CD14-positive monocyte (primary cell): ENCODE measurements at regions not wholly inside any gene's neighbourhood (a gene's known extent, or its start where the extent isn't known, plus 50 kb on each side); places are given as distances from the start of the nearest gene placed in this dataset.
"Not testable (repeated sequence)": the region's sequence is repeated elsewhere in the genome, so short reads cannot be mapped to it uniquely, and the experiment has no call there.

Experiments used
- DNase-seq, 3 donors: peaks; one replicate each; pipeline ENCODE4 v3.0.0-alpha.2; 2011 to 2022
- H2AFZ ChIP-seq: 2 replicates; pipeline ENCODE4 v1.6.0; 2012; ENCODE audit warnings: mild to moderate bottlenecking, low read depth, low read length, inconsistent platforms; ENCODE audit not compliant: insufficient read depth, poor library complexity, severe bottlenecking
- H3K27ac ChIP-seq, 2 donors: 1 replicate in 1 of 2; 2 replicates in 1 of 2; pipeline ENCODE4 v1.5.1; 2012 to 2013; ENCODE audit warnings: low read length in 2 of 2, control low read depth in 1 of 2, inconsistent platforms in 1 of 2, low read depth in 1 of 2, mild to moderate bottlenecking in 1 of 2
- H3K27me3 ChIP-seq, 2 donors: one replicate each; pipeline versions ENCODE4 v1.6.0 to v1.6.1; 2011 to 2013; ENCODE audit warnings: low read length in 2 of 2; ENCODE audit not compliant: control insufficient read depth in 2 of 2, insufficient read depth in 2 of 2
- H3K36me3 ChIP-seq, 2 donors: replicated peaks in 1 of 2; 1 replicate in 1 of 2; 2 replicates in 1 of 2; pipeline versions ENCODE4 v1.5.1 to v1.6.1; 2012 to 2013; ENCODE audit warnings: low read length in 2 of 2, control low read depth in 1 of 2, inconsistent platforms in 1 of 2, mild to moderate bottlenecking in 1 of 2; ENCODE audit not compliant: insufficient read depth in 2 of 2, control insufficient read depth in 1 of 2
- H3K4me1 ChIP-seq, 2 donors: 1 replicate in 1 of 2; 2 replicates in 1 of 2; pipeline versions ENCODE4 v1.5.1 to v1.6.1; 2012 to 2013; ENCODE audit warnings: low read length in 2 of 2, control low read depth in 1 of 2, inconsistent platforms in 1 of 2, mild to moderate bottlenecking in 1 of 2, moderate library complexity in 1 of 2; ENCODE audit not compliant: insufficient read depth in 2 of 2, control insufficient read depth in 1 of 2
- H3K4me2 ChIP-seq: replicated peaks from 2 replicates; pipeline ENCODE3; 2012; ENCODE audit warnings: low read length, moderate library complexity, mild to moderate bottlenecking; ENCODE audit not compliant: poor library complexity, severe bottlenecking; ENCODE audit errors: extremely low read depth
- H3K4me3 ChIP-seq, 3 experiments: fragments of 200-600 bp in 1 of 3; sonication (generic) in 1 of 3; replicated peaks in 1 of 3; 1 replicate in 2 of 3; 2 replicates in 1 of 3; pipeline ENCODE4 v1.5.1; 2011 to 2013; ENCODE audit warnings: low read length in 3 of 3, mild to moderate bottlenecking in 3 of 3, control low read depth in 2 of 3, low read depth in 2 of 3, inconsistent platforms in 1 of 3, moderate library complexity in 1 of 3
- H3K79me2 ChIP-seq: 2 replicates; pipeline ENCODE4 v1.6.0; 2012; ENCODE audit warnings: mild to moderate bottlenecking, control low read depth, inconsistent platforms, low read length, moderate library complexity; ENCODE audit not compliant: insufficient read depth
- H3K9ac ChIP-seq: 2 replicates; pipeline ENCODE4 v1.6.0; 2017; ENCODE audit warnings: low read length, mild to moderate bottlenecking; ENCODE audit not compliant: insufficient read depth, poor library complexity, severe bottlenecking
- H3K9me3 ChIP-seq, 2 donors: replicated peaks in 1 of 2; 1 replicate in 1 of 2; 2 replicates in 1 of 2; pipeline versions ENCODE4 v1.5.1 to v1.6.1; 2012 to 2013; ENCODE audit warnings: low read length in 2 of 2, control low read depth in 1 of 2; ENCODE audit not compliant: control insufficient read depth in 1 of 2, insufficient read depth in 1 of 2
- H4K20me1 ChIP-seq: 2 replicates; pipeline ENCODE4 v1.6.0; 2012; ENCODE audit warnings: mild to moderate bottlenecking, low read length, control low read depth, moderate library complexity; ENCODE audit not compliant: insufficient read depth
- H3K27ac Mint-ChIP-seq, 7 donors: one replicate each; pipeline ENCODE4 v1.8.0; 2020; ENCODE audit warnings: mild to moderate bottlenecking in 7 of 7, mixed read lengths in 7 of 7, moderate library complexity in 6 of 7, inconsistent platforms in 2 of 7
- H3K27me3 Mint-ChIP-seq, 3 donors: one replicate each; pipeline ENCODE4 v1.8.0; 2021 to 2022; ENCODE audit warnings: low read depth in 3 of 3, mild to moderate bottlenecking in 3 of 3, mixed read lengths in 3 of 3, moderate library complexity in 3 of 3, inconsistent platforms in 1 of 3
- H3K36me3 Mint-ChIP-seq, 2 donors: one replicate each; pipeline ENCODE4 v1.8.0; 2020; ENCODE audit warnings: mixed read lengths in 2 of 2, inconsistent platforms in 1 of 2, mild to moderate bottlenecking in 1 of 2
- H3K4me1 Mint-ChIP-seq: one replicate; pipeline ENCODE4 v1.8.0; 2020; ENCODE audit warnings: mild to moderate bottlenecking, mixed read lengths
- H3K4me3 Mint-ChIP-seq, 2 donors: one replicate each; pipeline ENCODE4 v1.8.0; 2020; ENCODE audit warnings: mild to moderate bottlenecking in 2 of 2, mixed read lengths in 2 of 2, moderate library complexity in 1 of 2
- H3K9me3 Mint-ChIP-seq, 7 donors: one replicate each; pipeline ENCODE4 v1.8.0; 2020 to 2022; ENCODE audit warnings: mixed read lengths in 7 of 7, mild to moderate bottlenecking in 6 of 7, moderate library complexity in 6 of 7, inconsistent platforms in 2 of 7
- CTCF ChIP-seq: fragments of 200-600 bp; IDR thresholded peaks from one replicate; pipeline ENCODE4 v1.8.0; 2022; ENCODE audit warnings: antibody characterized with exemption, mild to moderate bottlenecking
- WGBS: methylation state at CpG from one replicate; pipeline ENCODE4 v1.1.5; 2013; ENCODE audit warnings: missing lambda C conversion rate; ENCODE audit not compliant: insufficient coverage; 5-methylcytosine and 5-hydroxymethylcytosine counted together
- intact Hi-C, 2 donors: fragments of 100-400 bp; cut with micrococcal nuclease; formaldehyde crosslinking; loops; one replicate each; pipeline versions ENCODE4 v1.15.0 to v1.15.1; 2023

GRCh38 chr12:78376257-78376656 is 488.3 kb upstream of the SYT1 start:
- H3K4me1 ChIP-seq = no peaks in the 10 kb centered on the region
- no peak overlapping the region for H3K27ac Mint-ChIP-seq
- H3K4me3 Mint-ChIP-seq = no peak overlapping the region

GRCh38 chr12:78379065-78379464 is 485.5 kb upstream of the SYT1 start:
- H3K36me3 ChIP-seq, H3K27me3 Mint-ChIP-seq, H2AFZ ChIP-seq, H3K4me3 Mint-ChIP-seq, H3K4me1 Mint-ChIP-seq, DNase-seq, H3K9ac ChIP-seq, H3K4me3 ChIP-seq, H4K20me1 ChIP-seq, H3K27me3 ChIP-seq, H3K27ac ChIP-seq, intact Hi-C loops, H3K27ac Mint-ChIP-seq, H3K79me2 ChIP-seq, H3K4me2 ChIP-seq, H3K4me1 ChIP-seq, H3K36me3 Mint-ChIP-seq: not testable (repeated sequence)
- H3K9me3 ChIP-seq = peaks cover 8 to 12% of the 10 kb centered on the region in 2 donors
- WGBS = 100% methylated on average over 1 of the region's 2 CpGs
- H3K9me3 Mint-ChIP-seq = peaks cover 5 to 21% (median 11%) of the 10 kb centered on the region in 7 donors

More at GRCh38 chr12:78376257-78376656, 488.3 kb upstream of the SYT1 start:
- no peak overlapping the region for H3K27ac ChIP-seq
- H3K9me3 Mint-ChIP-seq = peaks cover 0 to 20% (median 12%) of the 10 kb centered on the region in 7 donors
- no peak overlapping the region for H3K4me2 ChIP-seq
- TF ChIP-seq CTCF = no peak
- DNase-seq = no peak
- no peaks in the 10 kb centered on the region for H3K4me1 Mint-ChIP-seq
- no peaks in the 10 kb centered on the region for H4K20me1 ChIP-seq
- peaks cover 0 to 2% (median 0%) of the 10 kb centered on the region in 3 donors for H3K27me3 Mint-ChIP-seq
- H3K9me3 ChIP-seq = peaks cover 8 to 19% of the 10 kb centered on the region in 2 donors
- H3K79me2 ChIP-seq = no peaks in the 10 kb centered on the region
- H3K36me3 ChIP-seq = no peaks in the 10 kb centered on the region
- H2AFZ ChIP-seq = no peak overlapping the region
- H3K36me3 Mint-ChIP-seq = no peaks in the 10 kb centered on the region
- intact Hi-C loops = no loop called here
- H3K27me3 ChIP-seq = no peaks in the 10 kb centered on the region
- no peak overlapping the region for H3K9ac ChIP-seq
- H3K4me3 ChIP-seq = no peak overlapping the region
